Neural cell (in vitro differentiated cells): ENCODE measurements at regions not wholly inside any gene's neighbourhood (a gene's known extent, or its start where the extent isn't known, plus 50 kb on each side); places are given as distances from the start of the nearest gene placed in this dataset.

Source experiments
- H2AFZ ChIP-seq: fragments of 200-600, 300-800 bp; sonication (generic), shearing (Covaris generic); 2 replicates; pipeline ENCODE4 v1.6.0; 2014; ENCODE audit warnings: low read depth, mild to moderate bottlenecking, antibody characterized with exemption, low read length, moderate library complexity
- H3F3A ChIP-seq: fragments of 200-600 bp; shearing (Covaris generic); 2 replicates; pipeline ENCODE4 v1.6.1; 2016; ENCODE audit warnings: mild to moderate bottlenecking, moderate library complexity, mixed read lengths, antibody characterized with exemption, low read length; ENCODE audit not compliant: insufficient read depth, poor library complexity, severe bottlenecking
- H3K27ac ChIP-seq: fragments of 200-600, 300-800 bp; sonication (generic), shearing (Covaris generic); 2 replicates; pipeline ENCODE4 v1.5.1; 2014; ENCODE audit warnings: mild to moderate bottlenecking, low read length, moderate library complexity
- H3K27me3 ChIP-seq: fragments of 300-800, 200-600 bp; sonication (generic), shearing (Covaris generic); 2 replicates; pipeline ENCODE4 v1.6.0; 2014; ENCODE audit warnings: mild to moderate bottlenecking, low read depth, low read length, moderate library complexity; ENCODE audit not compliant: insufficient read depth
- H3K36me3 ChIP-seq: fragments of 300-800, 200-600 bp; sonication (generic), shearing (Covaris generic); 2 replicates; pipeline ENCODE4 v1.5.1; 2014; ENCODE audit warnings: mild to moderate bottlenecking, antibody characterized with exemption, low read length, moderate library complexity; ENCODE audit not compliant: insufficient read depth
- H3K4me2 ChIP-seq: fragments of 300-800, 200-600 bp; sonication (generic), shearing (Covaris generic); 2 replicates; pipeline ENCODE4 v1.6.0; 2014; ENCODE audit warnings: mild to moderate bottlenecking, low read length
- H3K4me3 ChIP-seq: fragments of 300-800, 200-600 bp; sonication (generic), shearing (Covaris generic); 2 replicates; pipeline ENCODE4 v1.5.1; 2014; ENCODE audit warnings: mild to moderate bottlenecking, low read length, moderate library complexity
- H3K79me2 ChIP-seq: fragments of 200-600 bp; shearing (Covaris generic); replicated peaks from 2 replicates; pipeline ENCODE4 v1.6.0; 2014; ENCODE audit warnings: mild to moderate bottlenecking, low read length, moderate library complexity; ENCODE audit not compliant: insufficient read depth
- H3K9ac ChIP-seq: fragments of 300-800, 200-600 bp; sonication (generic), shearing (Covaris generic); 2 replicates; pipeline ENCODE4 v1.6.1; 2016; ENCODE audit warnings: mild to moderate bottlenecking, low read length, mixed read lengths
- H3K9me2 ChIP-seq: fragments of 200-600 bp; shearing (Covaris generic); 2 replicates; pipeline ENCODE4 v1.6.1; 2016; ENCODE audit warnings: mild to moderate bottlenecking, low read length, mixed read lengths; ENCODE audit not compliant: insufficient read depth
- H3K9me3 ChIP-seq: fragments of 200-600, 300-800 bp; sonication (generic), shearing (Covaris generic); 2 replicates; pipeline ENCODE4 v1.6.1; 2016; ENCODE audit warnings: mild to moderate bottlenecking, mixed run types, low read length, moderate library complexity, mixed read lengths
- H4K20me1 ChIP-seq: fragments of 200-600 bp; shearing (Covaris generic); 2 replicates; pipeline ENCODE4 v1.6.1; 2016; ENCODE audit warnings: mild to moderate bottlenecking, mixed run types; ENCODE audit not compliant: insufficient read depth
- EP300 ChIP-seq: fragments of 450-650 bp; conservative IDR thresholded peaks from 2 replicates; pipeline ENCODE4 v1.6.1; 2014; ENCODE audit warnings: antibody characterized with exemption, mild to moderate bottlenecking, moderate library complexity; ENCODE audit not compliant: poor library complexity, severe bottlenecking
- EZH2 ChIP-seq: fragments of 200-600, 300-800 bp; shearing (Covaris generic), sonication (generic); IDR thresholded peaks from 2 replicates; pipeline ENCODE4 v1.6.1; 2014; ENCODE audit warnings: antibody characterized with exemption, low read length, borderline replicate concordance, mild to moderate bottlenecking; ENCODE audit not compliant: insufficient read depth, poor library complexity, severe bottlenecking
- MXI1 ChIP-seq: fragments of 450-650 bp; conservative IDR thresholded peaks from 2 replicates; pipeline ENCODE4 v1.6.1; 2014; ENCODE audit warnings: antibody characterized with exemption, mild to moderate bottlenecking; ENCODE audit not compliant: poor library complexity, severe bottlenecking
- POLR2AphosphoS5 ChIP-seq: IDR thresholded peaks from 2 replicates; pipeline ENCODE4 v1.6.1; 2012
- RAD21 ChIP-seq: fragments of 450-650 bp; conservative IDR thresholded peaks from 2 replicates; pipeline ENCODE4 v1.6.1; 2014; ENCODE audit warnings: antibody characterized with exemption, mild to moderate bottlenecking, moderate library complexity
- SMC3 ChIP-seq: fragments of 450-650 bp; conservative IDR thresholded peaks from 2 replicates; pipeline ENCODE4 v1.6.1; 2014; ENCODE audit warnings: antibody characterized with exemption, mild to moderate bottlenecking, moderate library complexity; ENCODE audit not compliant: poor library complexity
- TAF1 ChIP-seq: IDR thresholded peaks from 2 replicates; pipeline ENCODE4 v1.6.1; 2012; ENCODE audit warnings: low read depth
- TF ChIP-seq, protein P1 (sequence below): fragments of 450-650 bp; IDR thresholded peaks from 2 replicates; pipeline ENCODE4 v1.5.1; 2014; ENCODE audit warnings: antibody characterized with exemption, mild to moderate bottlenecking, moderate library complexity; ENCODE audit not compliant: poor library complexity, severe bottlenecking
- TF ChIP-seq, protein P2 (sequence below): IDR thresholded peaks from 2 replicates; pipeline ENCODE4 v1.6.1; 2012; ENCODE audit warnings: borderline replicate concordance

DNA sequence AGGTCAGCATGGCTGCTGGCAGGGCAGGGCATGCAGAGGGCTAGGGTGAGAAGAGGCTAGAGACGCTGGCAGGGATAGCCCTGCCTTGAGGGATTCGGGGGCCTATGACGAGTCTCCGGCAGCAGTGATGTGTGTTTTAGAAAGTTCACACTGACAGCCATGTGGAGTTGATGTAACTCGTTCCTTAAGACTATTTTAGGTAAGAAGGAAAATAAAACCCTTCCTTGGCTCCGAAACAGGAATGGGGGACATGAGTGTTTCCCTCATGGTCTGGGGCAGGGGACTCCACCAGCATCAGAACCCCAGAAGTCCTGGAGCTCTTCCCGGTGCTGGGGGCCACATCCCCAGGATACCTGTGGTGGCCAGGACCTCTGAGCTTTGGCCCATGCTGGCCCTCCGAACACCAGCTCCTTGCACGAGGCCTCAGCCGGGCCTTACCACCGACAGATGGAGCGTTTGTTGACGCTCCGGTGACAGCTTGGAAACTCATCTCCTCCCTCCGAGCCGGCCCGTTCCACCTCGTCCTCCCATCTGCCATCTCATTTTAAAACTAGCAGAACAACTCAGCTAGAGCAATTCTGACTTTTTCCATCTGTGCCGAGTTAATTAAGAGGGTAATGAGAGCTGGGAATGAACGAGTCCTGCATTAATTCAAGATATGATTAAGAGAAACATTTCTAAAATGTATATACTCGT, 337.7 kb downstream of the CDK5RAP2 start:
- TF ChIP-seq EP300, result no peak
- TF ChIP-seq SMC3, result no peak
- TF ChIP-seq, protein P1, sequence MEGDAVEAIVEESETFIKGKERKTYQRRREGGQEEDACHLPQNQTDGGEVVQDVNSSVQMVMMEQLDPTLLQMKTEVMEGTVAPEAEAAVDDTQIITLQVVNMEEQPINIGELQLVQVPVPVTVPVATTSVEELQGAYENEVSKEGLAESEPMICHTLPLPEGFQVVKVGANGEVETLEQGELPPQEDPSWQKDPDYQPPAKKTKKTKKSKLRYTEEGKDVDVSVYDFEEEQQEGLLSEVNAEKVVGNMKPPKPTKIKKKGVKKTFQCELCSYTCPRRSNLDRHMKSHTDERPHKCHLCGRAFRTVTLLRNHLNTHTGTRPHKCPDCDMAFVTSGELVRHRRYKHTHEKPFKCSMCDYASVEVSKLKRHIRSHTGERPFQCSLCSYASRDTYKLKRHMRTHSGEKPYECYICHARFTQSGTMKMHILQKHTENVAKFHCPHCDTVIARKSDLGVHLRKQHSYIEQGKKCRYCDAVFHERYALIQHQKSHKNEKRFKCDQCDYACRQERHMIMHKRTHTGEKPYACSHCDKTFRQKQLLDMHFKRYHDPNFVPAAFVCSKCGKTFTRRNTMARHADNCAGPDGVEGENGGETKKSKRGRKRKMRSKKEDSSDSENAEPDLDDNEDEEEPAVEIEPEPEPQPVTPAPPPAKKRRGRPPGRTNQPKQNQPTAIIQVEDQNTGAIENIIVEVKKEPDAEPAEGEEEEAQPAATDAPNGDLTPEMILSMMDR, result no peak
- TF ChIP-seq TAF1, result no peak
- TF ChIP-seq, protein P2, sequence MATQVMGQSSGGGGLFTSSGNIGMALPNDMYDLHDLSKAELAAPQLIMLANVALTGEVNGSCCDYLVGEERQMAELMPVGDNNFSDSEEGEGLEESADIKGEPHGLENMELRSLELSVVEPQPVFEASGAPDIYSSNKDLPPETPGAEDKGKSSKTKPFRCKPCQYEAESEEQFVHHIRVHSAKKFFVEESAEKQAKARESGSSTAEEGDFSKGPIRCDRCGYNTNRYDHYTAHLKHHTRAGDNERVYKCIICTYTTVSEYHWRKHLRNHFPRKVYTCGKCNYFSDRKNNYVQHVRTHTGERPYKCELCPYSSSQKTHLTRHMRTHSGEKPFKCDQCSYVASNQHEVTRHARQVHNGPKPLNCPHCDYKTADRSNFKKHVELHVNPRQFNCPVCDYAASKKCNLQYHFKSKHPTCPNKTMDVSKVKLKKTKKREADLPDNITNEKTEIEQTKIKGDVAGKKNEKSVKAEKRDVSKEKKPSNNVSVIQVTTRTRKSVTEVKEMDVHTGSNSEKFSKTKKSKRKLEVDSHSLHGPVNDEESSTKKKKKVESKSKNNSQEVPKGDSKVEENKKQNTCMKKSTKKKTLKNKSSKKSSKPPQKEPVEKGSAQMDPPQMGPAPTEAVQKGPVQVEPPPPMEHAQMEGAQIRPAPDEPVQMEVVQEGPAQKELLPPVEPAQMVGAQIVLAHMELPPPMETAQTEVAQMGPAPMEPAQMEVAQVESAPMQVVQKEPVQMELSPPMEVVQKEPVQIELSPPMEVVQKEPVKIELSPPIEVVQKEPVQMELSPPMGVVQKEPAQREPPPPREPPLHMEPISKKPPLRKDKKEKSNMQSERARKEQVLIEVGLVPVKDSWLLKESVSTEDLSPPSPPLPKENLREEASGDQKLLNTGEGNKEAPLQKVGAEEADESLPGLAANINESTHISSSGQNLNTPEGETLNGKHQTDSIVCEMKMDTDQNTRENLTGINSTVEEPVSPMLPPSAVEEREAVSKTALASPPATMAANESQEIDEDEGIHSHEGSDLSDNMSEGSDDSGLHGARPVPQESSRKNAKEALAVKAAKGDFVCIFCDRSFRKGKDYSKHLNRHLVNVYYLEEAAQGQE, result no peak
- no peak for TF ChIP-seq EZH2
- TF ChIP-seq POLR2AphosphoS5, result no peak
- TF ChIP-seq MXI1, result no peak
- TF ChIP-seq RAD21, result no peak
- Histone ChIP-seq H2AFZ (no peak overlapping the region), H3K27me3 (no peaks in the 10 kb centered on the region), H3K36me3 (no peaks in the 10 kb centered on the region), H3K9me2 (no peaks in the 10 kb centered on the region), H3K27ac (no peak overlapping the region), H3F3A (no peaks in the 10 kb centered on the region), H3K9me3 (no peaks in the 10 kb centered on the region), H3K79me2 (no peaks in the 10 kb centered on the region), H3K4me2 (no peak overlapping the region), H3K9ac (no peak overlapping the region), H3K4me3 (no peak overlapping the region), H4K20me1 (no peaks in the 10 kb centered on the region)

DNA sequence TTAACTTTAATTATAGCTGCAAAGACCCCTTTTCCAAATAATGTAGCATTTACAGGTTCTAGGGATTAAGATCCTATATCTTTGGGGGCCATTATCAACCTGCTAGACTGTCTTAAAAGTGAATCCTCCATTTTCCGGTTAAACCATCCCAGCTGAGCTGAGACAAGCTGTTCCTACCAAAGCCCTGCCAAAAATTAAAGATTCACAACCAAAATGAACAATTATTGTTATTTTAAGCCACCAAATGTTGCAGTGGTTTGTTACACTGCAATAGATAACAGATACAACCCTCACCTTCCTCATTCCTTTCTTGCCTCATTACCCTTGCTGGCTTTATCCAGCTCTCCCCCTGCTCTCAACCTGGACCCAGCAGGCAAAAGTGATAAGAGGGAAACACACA, 343.4 kb downstream of the CDK5RAP2 start:
- H3K9ac ChIP-seq, result no peak overlapping the region
- TF ChIP-seq TAF1 (no peak), POLR2AphosphoS5 (no peak), MXI1 (no peak), EZH2 (no peak)
- no peak overlapping the region for H3K27ac ChIP-seq
- H3K4me2 ChIP-seq, result no peak overlapping the region
- no peak overlapping the region for H3K4me3 ChIP-seq
- H3K27me3 ChIP-seq, result no peaks in the 10 kb centered on the region
- no peaks in the 10 kb centered on the region for H3K36me3 ChIP-seq
- no peaks in the 10 kb centered on the region for H3K9me2 ChIP-seq
- H3K9me3 ChIP-seq, result no peaks in the 10 kb centered on the region
- H3F3A ChIP-seq, result no peaks in the 10 kb centered on the region
- H3K79me2 ChIP-seq, result no peaks in the 10 kb centered on the region
- H4K20me1 ChIP-seq, result no peaks in the 10 kb centered on the region
- no peak overlapping the region for H2AFZ ChIP-seq
